ENCODE measurements at regions not wholly inside any gene's neighbourhood (a gene's known extent, or its start where the extent isn't known, plus 50 kb on each side); places are given as distances from the start of the nearest gene placed in this dataset.
A peak's percentile ranks its signal among the peaks of the same experiment; 100 is the strongest.
"Not testable (repeated sequence)": the region's sequence is repeated elsewhere in the genome, so short reads cannot be mapped to it uniquely, and the experiment has no call there.

DNA sequence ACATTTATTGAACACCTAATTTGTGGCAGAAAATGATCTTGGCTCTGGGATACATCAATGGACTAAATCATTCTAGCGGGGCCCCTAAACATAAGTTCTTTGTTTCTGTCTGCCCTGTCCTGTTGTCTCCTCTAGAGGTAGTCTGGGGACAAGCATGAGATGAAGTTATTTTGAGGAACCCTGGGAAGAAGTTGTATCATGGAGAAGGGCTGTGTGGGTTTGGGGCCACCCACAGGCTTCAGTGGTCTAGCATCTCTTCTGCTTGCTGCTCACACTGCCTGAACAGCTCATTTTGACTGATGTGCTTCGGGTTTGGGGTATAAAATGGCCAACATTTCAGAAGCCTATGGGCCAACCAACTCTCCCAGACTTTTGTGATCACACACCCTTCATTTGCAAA is 50.3 kb upstream of the OSBPL11 start:
- no peak for DNase-seq

DNA sequence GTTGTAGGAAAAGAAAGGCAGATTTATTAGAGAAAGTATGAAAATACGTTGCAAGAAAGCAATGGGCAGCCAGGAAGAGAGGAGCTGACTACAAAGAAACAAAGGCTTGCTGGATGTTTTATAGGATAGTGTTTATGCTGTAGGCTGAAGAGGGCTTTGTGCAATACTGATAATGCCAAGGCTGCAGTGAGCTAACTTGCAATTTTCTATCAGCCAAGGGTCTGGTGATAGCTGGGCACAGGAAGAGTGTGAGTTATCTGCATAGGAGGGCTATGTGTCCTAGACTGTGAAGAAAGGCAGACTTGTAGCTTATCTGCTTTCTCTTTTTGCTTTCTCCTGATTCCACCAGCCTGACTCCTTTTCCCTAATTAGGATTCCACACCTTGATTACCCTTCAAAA is 51.3 kb upstream of the OSBPL11 start:
- no peak for DNase-seq

DNA sequence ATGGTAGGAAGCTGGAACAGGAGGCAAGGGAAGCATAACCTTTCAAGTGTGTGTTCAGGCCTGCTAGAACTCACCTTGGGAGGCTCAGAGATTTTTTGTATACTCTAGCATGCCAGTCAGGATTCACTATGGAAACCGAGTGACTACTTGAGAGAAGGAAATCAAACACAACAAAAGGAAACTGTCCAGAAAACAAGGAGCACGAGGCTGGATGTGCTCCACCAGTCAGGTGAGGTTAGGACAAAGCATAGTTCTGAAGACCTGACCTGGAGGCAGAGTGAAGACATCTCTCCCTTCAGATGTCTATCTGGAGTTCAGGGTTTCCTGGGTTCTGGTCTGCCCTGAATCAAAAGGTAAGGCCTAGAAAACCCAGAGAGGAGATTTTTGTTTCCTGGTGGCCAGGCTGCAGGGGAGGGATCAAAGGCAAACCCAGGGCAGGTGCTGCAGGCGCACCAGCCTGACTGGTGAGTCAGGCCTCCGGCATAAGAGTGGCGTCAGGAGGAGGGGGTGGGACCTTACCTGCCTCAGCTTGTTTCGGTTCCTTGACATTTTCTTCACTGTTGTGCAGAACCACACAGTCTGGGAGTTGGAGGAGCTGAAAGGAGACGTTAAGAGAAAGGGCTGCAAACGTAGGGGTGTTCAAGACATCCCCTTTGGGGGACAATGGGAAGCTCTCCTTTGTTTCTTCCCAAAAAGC is 52.2 kb upstream of the OSBPL11 start:
- DNase-seq = peak; percentile 79

DNA sequence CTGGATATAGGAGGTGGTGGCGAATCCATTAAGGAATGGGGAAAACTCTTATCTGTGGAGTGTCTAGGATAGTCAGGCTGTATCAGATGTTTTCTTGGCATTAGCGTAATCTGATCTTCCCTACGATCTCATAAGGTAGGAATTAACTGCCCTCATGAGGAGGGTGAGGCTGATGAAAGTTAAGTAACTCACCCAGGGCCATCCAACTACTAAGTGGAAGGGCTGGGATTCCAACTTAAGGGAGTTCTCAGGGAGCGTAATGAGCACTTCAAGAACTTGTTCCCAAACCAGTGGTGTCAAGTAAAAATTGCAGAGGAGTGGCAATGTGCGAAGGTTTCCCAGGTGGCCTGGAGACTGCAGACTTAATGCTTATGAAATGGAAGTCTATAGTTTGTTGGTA is 55.9 kb upstream of the OSBPL11 start:
- peak; percentile 9 for DNase-seq

DNA sequence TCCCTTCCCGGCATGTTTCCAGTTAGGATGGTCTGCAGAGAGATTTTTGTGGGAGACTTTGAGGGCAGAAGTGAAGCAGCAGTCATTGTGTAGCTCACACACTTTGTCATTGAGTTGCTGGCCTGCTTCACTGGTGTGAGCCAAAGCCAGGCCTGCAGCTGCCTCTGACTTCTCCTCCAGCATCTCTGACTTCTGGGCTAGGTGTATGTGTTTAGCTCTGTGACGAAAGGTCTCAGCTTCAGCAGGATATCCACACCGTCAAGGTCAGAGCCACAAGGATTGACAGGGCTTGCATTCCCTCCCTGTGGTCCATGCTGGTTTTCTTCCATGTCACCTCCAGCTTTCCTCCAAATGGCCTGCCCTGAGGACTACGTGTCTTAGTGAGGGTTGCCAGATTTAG is 57.1 kb upstream of the OSBPL11 start:
- DNase-seq = no peak

DNA sequence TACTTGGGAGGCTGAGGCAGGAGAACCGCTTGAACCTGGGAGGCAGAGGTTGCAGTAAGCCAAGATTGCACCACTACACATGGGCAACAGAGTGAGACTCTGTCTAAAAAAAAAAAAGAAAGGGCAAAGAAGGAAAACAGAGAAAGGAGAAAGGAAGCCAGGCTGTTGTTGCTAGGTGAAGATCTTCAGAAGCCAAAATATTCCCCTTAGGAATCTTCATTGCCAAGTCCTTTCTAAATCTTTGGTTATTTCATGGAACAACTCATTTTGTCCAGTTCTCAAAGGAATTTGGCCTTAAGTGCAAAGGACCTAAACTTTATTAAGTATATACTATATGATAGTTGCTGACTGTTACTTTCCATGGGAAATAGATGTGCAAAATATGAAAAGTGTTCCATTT is 59.2 kb upstream of the OSBPL11 start:
- no peak for DNase-seq

DNA sequence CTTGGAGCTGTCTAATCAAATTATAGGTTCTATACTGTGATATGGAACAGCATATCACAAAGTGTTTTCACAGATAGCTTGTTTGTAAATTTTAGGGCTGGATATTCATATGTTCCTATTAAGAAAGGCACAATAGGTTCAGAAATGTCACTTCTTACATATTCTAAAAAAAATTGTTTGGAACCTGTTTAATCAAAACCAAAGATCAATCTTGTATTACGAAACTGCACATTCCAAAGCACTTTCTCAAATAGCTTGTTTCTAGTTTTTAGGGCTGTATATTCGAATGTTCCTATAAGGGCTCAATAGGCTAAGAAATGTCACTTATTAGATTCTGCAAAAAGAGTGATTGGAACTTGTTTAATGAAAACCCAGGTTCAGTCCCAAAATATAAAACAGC is 67.4 kb upstream of the OSBPL11 start:
- no peak for DNase-seq

DNA sequence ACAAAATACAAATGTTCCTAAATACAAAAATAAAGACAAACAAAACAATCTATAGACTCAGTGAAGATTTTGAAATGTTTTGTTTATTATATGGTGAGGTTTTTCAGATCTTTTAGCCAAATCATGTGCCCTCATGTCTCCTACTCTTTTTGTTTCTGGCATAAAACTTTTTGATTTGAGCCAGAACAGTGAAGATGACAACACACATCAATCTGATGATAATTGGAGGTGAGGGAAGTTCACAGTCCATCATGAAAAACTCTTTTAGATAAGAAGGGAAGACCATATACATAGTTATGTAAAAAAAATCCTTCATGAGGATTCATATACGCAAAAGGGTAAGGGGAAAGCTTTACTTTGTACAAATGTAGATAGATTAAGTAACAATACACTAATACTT is 75.1 kb upstream of the OSBPL11 start:
- no peak for DNase-seq

DNA sequence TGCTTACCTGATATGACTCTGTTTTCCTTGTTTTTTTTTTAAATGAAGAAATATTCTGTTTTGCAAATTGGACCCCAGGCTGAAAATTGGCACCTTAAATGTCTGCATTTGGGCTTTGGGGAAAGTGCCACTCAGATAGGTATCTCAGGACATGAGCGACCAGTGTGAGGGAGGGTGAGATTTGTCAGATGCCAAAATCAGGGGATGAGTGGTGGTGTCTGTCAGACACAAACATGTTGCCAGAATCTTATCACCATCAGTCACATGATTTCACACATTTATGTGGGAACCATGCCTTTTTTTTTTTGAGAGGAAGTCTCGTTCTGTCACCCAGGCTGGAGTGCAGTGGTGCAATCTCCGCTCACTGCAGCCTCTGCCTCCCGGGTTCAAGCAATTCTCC is 75.6 kb upstream of the OSBPL11 start:
- DNase-seq = no peak

DNA sequence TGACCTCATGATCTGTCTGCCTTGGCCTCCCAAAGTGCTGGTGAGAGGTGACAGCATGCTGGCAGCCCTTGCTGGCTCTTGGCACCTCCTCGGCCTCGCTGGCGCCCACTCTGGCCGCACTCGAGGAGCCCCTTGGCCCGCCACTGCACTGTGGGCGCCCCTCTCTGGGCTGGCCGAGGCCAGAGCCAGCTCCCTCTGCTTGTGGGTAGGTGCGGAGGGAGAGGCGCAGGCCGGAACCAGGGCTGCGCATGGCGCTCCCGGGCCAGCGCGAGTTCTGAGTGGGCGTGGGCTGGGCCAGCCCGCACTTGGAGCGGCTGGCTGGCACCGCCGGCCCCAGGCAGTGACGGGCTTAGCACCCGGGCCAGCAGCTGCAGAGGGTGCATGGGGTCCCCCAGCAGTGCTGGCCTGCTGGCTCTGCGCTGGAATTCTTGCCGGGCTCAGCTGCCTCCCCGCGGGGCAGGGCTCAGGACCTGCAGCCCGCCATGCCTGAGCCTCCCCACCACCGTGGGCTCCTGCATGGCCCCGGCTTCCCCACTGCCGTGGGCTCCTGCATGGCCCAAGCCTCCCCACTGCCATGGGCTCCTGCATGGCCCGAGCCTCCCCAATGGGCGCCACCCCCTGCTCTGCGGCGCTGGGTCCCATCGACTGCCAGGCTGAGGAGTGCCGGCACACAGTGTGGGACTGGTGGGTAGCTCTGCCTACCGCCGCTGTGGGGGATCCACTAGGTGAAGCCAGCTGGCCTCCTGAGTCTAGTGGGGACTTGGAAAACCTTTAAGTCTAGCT is 76.4 kb upstream of the OSBPL11 start:
- no peak for DNase-seq

DNA sequence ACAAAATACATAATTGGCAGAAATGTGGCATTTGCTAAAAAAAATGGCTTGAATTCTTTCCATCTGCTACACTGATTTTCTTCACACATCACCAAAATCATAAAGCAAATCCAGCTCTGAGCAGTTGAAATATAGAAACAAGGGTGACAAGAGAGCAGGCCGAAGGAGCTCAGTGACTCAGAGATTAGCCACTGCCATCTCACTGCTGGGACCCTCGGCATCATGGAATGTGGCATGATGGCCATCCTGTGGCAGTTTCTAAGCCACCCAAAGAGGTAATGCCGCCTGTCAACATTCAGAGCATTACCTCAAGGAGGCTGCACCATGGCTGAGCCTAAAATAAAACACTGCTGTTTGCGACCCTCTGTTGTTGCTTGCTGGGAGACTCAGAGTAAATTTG is 80.5 kb upstream of the OSBPL11 start:
- DNase-seq = no peak

DNA sequence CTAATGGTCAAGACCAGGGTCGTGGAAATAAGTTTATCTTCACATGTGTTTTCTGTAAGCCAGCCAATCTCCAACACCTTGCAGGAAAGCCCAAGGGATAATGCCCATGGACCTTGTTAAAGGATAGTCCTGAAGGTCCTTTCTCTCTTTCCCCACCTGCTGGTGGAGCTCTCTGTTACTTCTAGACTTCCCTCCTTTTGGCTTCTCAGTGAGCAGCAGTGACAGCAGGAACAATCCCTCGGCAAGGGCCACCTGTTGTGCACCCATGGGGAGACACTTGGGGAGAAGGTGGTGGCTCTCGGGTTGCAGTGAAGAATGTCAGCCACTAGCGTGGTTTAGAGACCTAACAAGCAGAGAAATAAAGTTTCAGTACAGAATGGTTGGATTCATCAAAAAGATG is 84.0 kb upstream of the OSBPL11 start:
- no peak for DNase-seq

DNA sequence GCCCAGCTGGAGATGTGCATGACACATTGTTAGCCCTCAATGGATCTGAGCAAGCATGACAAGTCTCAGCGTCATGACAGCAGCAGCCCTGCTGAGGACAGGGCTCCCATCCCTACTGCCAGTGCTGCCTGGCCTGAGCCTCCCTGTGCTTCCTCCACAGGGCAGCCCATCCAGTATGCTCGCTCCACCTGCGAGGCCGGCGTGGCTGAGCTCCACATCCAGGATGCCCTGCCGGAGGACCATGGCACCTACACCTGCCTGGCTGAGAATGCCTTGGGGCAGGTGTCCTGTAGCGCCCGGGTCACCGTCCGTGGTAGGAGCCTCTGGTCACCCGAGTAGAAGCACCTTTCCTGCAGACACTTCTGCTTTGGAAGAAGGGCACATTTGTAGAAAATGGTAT is 85.8 kb upstream of the OSBPL11 start:
- no peak for DNase-seq

DNA sequence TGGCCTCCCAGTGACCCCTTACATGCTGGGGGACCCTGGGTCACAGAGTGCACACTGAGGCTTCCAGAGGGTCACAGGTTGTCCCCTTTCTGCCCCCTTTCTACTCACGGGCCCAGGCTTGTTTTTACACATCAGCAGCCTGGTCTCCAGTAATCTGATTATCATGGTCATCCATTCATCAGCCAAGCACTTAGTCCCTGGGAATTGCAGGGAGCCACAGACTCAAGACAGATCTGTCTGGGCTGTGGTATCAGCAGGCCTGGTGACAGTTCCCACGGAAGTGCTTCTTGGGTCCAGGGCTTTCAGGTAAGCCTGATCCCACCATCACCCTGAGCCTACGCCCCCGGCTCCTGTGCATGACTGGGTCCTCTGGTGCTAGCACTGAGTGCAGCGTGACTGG is 86.6 kb upstream of the OSBPL11 start:
- DNase-seq = not testable (repeated sequence)

DNA sequence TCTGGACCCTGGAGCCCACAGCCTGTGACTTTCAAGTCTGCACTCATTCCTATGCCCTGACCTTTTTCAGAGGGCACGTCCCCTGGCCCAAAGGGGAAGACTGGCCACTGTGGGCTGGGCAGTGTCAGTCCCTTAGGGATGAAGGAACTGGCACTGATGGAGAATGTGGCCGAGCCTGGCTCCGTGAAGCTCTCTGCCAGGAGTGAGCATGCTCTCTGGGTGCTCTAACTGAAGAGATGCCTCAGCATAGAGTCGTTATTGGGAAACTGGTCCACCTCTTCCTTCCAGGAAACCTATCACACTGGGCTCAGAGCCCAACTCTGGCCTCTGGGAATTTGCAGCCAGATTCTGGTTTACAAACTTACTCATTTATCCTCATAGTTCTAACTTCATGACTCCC is 87.3 kb upstream of the OSBPL11 start:
- not testable (repeated sequence) for DNase-seq

DNA sequence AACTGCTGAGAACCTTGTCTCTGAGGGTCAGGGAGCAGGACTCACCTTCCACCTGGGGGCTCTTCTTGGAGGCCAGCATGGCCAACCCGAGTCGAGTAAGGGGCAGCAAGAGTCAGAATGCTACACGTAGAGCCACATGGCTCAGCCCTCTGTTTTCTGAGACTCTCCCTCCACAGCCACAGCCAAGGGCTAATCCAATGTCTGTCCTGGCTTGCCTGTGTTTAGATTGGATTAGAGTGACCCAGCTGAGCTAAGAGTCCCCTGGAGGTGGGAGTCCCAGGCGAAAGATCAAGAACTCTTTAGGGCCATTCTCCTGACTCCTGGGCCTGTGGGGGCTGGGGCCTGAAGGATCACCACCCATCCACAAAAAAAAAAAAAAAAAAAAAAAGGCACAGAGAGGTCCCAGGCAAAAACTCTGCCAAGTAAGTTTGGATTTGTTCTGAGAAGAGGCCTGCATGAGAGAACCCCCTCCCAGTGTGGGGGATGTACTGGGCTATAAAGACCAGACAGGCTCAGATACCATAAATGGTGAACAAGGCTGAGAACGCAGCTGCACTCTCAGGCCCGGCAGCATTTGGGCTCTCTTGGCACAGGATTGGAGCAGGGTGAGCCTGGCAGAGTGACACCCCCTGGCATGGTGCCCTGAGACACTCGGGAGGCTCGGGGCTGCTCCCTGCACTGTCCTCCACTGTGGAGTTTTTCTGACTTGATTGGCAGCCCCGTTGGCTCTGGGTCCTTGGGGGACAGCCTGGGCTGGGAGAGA is 88.0 kb upstream of the OSBPL11 start:
- DNase-seq = peak; percentile 18

DNA sequence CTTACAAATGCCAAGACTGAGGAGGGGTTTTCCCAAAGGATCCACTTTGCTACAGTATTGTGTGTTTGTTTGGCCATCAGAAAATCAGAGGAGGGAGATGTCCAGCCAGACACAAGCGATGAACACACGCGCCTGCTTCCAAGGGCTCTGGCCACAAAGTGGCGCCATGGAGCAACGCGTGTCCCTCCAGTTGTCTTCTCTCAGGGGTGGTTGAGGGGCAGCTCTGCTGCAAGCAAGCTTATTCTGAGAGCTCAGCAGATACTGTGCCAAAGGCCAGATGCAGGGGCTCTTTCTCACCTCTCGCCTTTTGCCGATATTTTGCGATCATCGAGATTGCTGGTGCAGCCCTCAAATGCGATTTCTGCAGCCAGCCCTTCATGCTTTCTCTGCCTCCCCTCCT is 88.9 kb upstream of the OSBPL11 start:
- no peak for DNase-seq

DNA sequence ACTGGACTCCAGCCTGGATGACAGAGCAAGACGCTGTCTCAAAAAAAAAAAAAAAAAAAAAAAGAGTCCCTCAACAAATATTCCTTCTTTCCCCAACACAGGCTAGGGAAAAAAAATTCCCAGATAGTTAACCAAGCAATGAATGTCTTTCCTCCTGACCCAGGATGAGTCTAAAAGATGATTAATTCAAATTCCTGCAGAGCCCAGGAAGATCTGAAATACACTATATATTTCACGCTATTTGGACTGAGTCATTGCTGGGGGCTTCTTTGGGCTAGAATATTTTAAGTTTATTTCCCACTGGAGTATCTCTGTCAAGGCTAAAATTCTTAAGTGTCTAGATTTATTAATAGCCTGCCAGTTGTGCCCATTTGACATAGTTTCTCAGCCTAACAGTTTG is 90.4 kb upstream of the OSBPL11 start:
- DNase-seq = not testable (repeated sequence)

DNA sequence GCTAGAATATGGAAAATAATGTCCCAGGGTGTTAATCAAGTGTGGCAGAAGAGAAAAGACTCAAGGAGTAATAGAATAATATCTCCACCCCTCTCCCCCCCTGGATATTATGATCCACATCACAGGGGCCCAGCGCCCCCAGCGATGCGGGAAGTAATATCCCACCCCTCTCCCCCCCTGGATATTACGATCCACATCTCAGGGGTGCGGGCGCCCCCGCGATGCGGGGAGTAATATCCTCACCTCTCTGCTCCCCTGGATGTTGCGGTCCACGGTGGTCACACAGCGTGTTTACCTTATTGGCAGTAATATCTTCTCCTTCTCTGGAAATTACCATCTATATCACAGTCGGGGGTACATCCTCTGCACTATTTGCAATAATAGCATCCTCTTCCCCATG is 97.1 kb upstream of the OSBPL11 start:
- no peak for DNase-seq

DNA sequence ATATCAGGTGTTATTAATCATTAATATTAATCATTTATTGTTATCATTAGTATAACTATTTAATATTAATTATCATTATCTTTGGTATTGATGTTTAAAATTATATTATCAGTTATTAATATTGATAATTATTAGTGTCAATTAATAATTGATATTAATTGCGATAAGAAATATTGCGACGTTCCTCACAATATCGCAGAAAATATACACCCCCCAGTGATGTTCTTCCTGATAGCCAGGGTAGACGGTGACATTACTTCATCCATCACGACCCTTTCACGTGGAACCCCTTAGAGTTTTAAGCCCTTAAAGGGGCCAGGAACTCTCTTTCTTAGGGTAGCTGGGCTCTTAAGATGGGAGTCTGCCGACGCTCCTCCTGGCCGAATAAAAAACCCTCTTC is 98.6 kb upstream of the OSBPL11 start:
- DNase-seq = no peak

DNA sequence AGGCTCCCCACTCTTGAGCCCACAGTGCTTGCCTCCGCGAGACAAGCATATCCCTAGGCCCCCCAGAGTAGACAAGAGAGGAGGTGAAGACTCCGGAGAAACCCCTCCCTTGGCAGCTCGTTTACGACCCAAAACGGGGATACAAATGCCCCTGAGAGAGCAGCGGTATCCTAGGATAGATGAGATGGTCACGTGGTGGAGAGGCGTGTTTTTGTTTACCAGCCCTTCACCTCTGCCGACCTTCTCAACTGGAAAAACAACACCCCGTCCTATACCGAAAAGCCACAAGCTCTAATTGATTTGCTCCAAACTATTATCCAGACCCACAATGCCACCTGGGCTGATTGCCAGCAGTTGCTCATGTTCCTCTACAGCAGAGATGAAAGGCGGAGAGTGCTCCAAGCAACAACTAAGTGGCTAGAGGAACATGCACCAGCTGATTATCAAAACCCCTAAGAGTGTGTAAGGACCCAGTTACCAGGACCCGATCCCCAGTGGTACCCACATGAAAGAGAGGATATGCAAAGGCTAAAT is 99.5 kb upstream of the OSBPL11 start:
- peak; percentile 97 for DNase-seq

DNA sequence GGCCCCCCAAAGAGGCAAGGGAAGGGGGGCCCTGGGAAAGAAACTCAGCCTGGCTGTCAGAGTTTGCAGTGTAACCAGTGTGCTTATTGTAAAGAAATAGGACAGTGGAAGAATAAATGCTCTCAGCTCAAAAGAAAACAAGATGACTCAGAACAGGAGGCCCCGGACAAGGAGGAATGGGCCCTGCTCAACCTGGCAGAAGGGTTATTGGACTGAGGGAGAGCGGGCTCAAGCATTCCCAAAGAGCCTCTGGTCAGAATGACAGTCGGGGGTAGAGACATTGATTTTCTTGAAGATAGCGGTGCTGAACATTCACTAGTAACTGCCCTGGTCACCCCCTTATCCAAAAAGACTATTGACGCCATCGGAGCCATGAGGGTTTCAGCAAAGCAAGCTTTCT is 100.4 kb upstream of the OSBPL11 start:
- no peak for DNase-seq

DNA sequence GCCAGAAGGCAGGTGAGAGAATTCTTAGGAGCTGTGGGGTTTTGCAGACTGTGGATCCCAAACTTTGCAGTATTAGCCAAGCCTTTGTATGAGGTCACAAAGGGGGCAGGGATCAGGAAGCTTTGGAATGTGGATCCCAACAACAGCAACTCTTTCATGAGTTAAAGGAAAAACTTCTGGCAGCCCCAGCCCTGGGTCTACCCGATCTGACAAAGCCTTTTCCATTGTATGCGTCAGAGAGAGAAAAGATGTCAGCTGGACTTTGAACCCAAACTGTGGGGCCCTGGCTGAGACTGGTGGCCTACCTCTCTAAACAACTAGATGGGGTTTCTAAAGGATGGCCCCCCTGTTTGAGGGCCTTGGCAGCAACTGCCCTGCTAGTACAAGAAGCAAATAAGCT is 101.8 kb upstream of the OSBPL11 start:
- not testable (repeated sequence) for DNase-seq
